ENCODE measurements at regions not wholly inside any gene's neighbourhood (a gene's known extent, or its start where the extent isn't known, plus 50 kb on each side); places are given as distances from the start of the nearest gene placed in this dataset.
"Not testable (repeated sequence)": the region's sequence is repeated elsewhere in the genome, so short reads cannot be mapped to it uniquely, and the experiment has no call there.

DNA sequence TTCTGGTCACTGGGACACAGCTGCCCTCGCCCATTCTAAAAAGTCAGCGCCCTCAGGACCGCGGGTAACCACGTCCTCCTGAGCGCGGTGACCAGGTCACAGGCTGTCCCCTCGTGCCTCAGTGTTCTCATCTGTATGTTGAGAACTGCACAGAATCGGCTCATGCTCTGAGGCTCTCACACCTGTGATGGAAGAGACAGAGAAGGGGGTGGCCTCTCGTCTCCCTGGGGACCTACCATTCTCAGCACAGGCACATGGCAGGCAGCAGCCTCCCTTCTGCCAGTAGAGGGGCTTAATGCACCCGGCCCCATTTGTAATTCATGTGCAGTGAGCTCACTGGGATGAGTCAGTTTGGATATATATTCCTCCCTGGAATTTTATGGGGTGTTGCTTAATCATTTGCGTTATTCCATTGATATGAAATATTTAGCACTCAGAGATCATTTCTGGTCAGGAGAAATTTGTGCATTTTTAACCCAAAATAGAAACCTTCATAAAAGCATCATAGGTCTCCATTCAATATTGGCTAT lies 51.9 kb upstream of the ROPN1B start:
- TF ChIP-seq EZH2 (optimal IDR thresholded peaks at IDR 0.05; ENCODE audit: low read depth, low read length), result not testable (repeated sequence)
- TF ChIP-seq, protein P1, sequence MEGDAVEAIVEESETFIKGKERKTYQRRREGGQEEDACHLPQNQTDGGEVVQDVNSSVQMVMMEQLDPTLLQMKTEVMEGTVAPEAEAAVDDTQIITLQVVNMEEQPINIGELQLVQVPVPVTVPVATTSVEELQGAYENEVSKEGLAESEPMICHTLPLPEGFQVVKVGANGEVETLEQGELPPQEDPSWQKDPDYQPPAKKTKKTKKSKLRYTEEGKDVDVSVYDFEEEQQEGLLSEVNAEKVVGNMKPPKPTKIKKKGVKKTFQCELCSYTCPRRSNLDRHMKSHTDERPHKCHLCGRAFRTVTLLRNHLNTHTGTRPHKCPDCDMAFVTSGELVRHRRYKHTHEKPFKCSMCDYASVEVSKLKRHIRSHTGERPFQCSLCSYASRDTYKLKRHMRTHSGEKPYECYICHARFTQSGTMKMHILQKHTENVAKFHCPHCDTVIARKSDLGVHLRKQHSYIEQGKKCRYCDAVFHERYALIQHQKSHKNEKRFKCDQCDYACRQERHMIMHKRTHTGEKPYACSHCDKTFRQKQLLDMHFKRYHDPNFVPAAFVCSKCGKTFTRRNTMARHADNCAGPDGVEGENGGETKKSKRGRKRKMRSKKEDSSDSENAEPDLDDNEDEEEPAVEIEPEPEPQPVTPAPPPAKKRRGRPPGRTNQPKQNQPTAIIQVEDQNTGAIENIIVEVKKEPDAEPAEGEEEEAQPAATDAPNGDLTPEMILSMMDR (IDR thresholded peaks at IDR 0.05; ENCODE audit: low read length), result not testable (repeated sequence)
